Ascending aorta (tissue), 2 donors: ENCODE measurements at regions not wholly inside any gene's neighbourhood (a gene's known extent, or its start where the extent isn't known, plus 50 kb on each side); places are given as distances from the start of the nearest gene placed in this dataset.

Experiments used
- DNase-seq, 2 donors: peaks; one replicate each; pipeline ENCODE4 v3.0.0-alpha.2; 2019; ENCODE audit warnings: low spot score in 2 of 2
- H3K27ac ChIP-seq, 2 donors: fragments of 200-600 bp; sonication (generic); one replicate each; pipeline ENCODE4 v1.5.1; 2016 to 2017; ENCODE audit warnings: mild to moderate bottlenecking in 1 of 2
- H3K27me3 ChIP-seq: fragments of 200-600 bp; sonication (generic); one replicate; pipeline ENCODE4 v1.5.1; 2017
- H3K36me3 ChIP-seq, 2 donors: fragments of 200-600 bp; sonication (generic); one replicate each; pipeline ENCODE4 v1.5.1; 2016
- H3K4me1 ChIP-seq, 2 donors: fragments of 200-600 bp; sonication (generic); one replicate each; pipeline ENCODE4 v1.5.1; 2016 to 2017; ENCODE audit warnings: mild to moderate bottlenecking in 1 of 2
- H3K4me3 ChIP-seq, 2 donors: fragments of 200-600 bp; sonication (generic); one replicate each; pipeline ENCODE4 v1.5.1; 2016 to 2017; ENCODE audit warnings: mild to moderate bottlenecking in 1 of 2
- H3K9me3 ChIP-seq, 2 donors: fragments of 200-600 bp; sonication (generic); one replicate each; pipeline ENCODE4 v1.5.1; 2016
- intact Hi-C: fragments of 100-400 bp; cut with DNase I; formaldehyde crosslinking; loops from one replicate; pipeline ENCODE4 v1.15.1; 2023
- TF ChIP-seq, protein P1 (sequence below), 3 experiments: fragments of 200-600 bp in 2 of 3; fragments of 450-650 bp in 1 of 3; sonication (generic) in 2 of 3; IDR thresholded peaks; one replicate each; pipeline ENCODE4 v1.5.1; 2016 to 2019; ENCODE audit warnings: antibody characterized with exemption in 3 of 3, mild to moderate bottlenecking in 1 of 3, moderate library complexity in 1 of 3

DNA sequence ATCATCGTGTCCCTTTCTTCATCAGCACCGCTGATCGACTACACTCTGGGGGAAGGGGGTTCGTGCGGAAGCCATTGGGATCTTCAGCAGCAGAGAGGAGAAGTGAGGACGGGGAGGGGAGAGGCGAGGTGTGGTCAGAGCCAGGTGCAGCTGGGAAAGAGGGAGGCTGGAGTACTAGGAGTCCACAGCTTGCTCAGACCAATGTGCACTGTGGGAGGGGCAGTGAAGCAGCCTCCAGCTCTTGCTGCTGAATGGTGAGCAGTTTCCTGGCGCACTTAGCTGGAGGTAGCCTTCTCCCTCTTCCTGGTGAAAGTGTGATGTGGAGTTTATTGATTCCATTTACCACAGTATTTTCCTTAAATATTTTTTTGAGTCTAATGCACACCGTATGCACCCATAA, 99.0 kb upstream of the NECTIN1 start:
- no peak for DNase-seq
- TF ChIP-seq, protein P1, sequence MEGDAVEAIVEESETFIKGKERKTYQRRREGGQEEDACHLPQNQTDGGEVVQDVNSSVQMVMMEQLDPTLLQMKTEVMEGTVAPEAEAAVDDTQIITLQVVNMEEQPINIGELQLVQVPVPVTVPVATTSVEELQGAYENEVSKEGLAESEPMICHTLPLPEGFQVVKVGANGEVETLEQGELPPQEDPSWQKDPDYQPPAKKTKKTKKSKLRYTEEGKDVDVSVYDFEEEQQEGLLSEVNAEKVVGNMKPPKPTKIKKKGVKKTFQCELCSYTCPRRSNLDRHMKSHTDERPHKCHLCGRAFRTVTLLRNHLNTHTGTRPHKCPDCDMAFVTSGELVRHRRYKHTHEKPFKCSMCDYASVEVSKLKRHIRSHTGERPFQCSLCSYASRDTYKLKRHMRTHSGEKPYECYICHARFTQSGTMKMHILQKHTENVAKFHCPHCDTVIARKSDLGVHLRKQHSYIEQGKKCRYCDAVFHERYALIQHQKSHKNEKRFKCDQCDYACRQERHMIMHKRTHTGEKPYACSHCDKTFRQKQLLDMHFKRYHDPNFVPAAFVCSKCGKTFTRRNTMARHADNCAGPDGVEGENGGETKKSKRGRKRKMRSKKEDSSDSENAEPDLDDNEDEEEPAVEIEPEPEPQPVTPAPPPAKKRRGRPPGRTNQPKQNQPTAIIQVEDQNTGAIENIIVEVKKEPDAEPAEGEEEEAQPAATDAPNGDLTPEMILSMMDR (IDR thresholded peaks at IDR 0.05) = no peak
- Histone ChIP-seq H3K4me1 (no peaks in the 10 kb centered on the region), H3K27me3 (no peaks in the 10 kb centered on the region), H3K36me3 (no peaks in the 10 kb centered on the region), H3K4me3 (no peak overlapping the region), H3K9me3 (peaks cover 0 to 8% of the 10 kb centered on the region in 2 donors), H3K27ac (no peak overlapping the region)
- intact Hi-C loops = no loop called here

GRCh38 chr11:119827113-119827512, 98.1 kb upstream of the NECTIN1 start:
- TF ChIP-seq, protein P1 (IDR thresholded peaks at IDR 0.05) = no peak
- intact Hi-C loops = no loop called here
- DNase-seq = no peak
- no peaks in the 10 kb centered on the region for H3K36me3 ChIP-seq
- no peak overlapping the region for H3K27ac ChIP-seq
- no peaks in the 10 kb centered on the region for H3K27me3 ChIP-seq
- peaks cover 0 to 8% of the 10 kb centered on the region in 2 donors for H3K9me3 ChIP-seq
- no peaks in the 10 kb centered on the region for H3K4me1 ChIP-seq
- no peak overlapping the region for H3K4me3 ChIP-seq

DNA sequence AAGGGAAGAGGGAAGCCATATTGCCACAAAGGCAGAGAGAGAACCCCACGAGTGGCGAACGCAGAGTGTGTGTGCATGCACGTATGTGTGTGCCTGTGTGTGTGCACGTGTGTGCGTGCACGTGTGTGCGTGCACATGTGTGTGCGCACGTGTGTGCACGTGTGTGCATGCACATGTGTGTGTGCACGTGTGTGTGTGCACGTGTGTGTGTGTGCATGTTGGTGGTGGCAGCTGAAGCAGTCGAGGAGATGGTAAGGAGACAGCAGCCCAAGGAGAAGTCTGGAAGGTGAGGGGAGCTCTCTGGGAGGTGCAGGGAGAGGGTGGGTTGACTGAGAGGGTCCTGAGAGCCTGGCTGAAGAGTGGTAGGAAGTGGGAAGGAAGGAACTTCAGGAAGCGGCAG, 94.1 kb upstream of the NECTIN1 start:
- H3K9me3 ChIP-seq = peaks cover 0 to 8% of the 10 kb centered on the region in 2 donors
- no peak overlapping the region for H3K4me3 ChIP-seq
- TF ChIP-seq, protein P1 (IDR thresholded peaks at IDR 0.05) = no peak
- DNase-seq = no peak
- H3K36me3 ChIP-seq = no peaks in the 10 kb centered on the region
- intact Hi-C loops = no loop called here
- H3K27ac ChIP-seq = no peak overlapping the region
- H3K4me1 ChIP-seq = no peaks in the 10 kb centered on the region
- H3K27me3 ChIP-seq = no peaks in the 10 kb centered on the region

- Histone ChIP-seq H3K27me3 (no peaks in the 10 kb centered on the region), H3K36me3 (no peaks in the 10 kb centered on the region), H3K4me3 (no peak overlapping the region), H3K4me1 (no peaks in the 10 kb centered on the region), H3K27ac (no peak overlapping the region), H3K9me3 (no peaks in the 10 kb centered on the region)
- TF ChIP-seq, protein P1 (IDR thresholded peaks at IDR 0.05) = no peak
- no peak for DNase-seq
- intact Hi-C loops = no loop called here
Observed at GRCh38 chr11:119816660-119817059, 87.7 kb upstream of the NECTIN1 start.

GRCh38 chr11:119814766-119815165, 85.8 kb upstream of the NECTIN1 start:
- Histone ChIP-seq H3K27ac (no peak overlapping the region), H3K27me3 (no peaks in the 10 kb centered on the region), H3K4me1 (no peaks in the 10 kb centered on the region), H3K36me3 (no peaks in the 10 kb centered on the region), H3K9me3 (no peaks in the 10 kb centered on the region), H3K4me3 (no peak overlapping the region)
- DNase-seq = no peak
- intact Hi-C loops = no loop called here
- TF ChIP-seq, protein P1 (IDR thresholded peaks at IDR 0.05) = no peak
